ENCODE measurements at regions not wholly inside any gene's neighbourhood (a gene's known extent, or its start where the extent isn't known, plus 50 kb on each side); places are given as distances from the start of the nearest gene placed in this dataset.

DNA sequence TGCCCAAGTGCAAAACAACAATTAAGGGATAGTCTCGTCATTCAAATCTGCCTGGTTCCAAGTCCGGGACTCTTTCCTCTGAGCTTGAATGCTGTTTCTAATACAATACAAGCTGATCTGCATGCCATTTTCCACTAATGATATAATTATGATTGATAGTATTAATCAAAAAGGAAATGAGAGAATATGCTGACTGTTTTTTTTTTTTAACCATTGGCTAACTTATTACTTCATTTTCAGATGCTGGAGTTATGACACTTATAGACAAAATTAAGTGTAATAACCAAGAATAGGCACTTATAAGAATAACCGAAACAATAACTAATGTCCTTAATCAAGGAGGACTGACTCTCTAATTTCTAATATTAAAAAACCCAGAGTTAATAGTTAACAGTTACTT, 343.6 kb downstream of the LPIN1 start:
- no peak for DNase-seq

DNA sequence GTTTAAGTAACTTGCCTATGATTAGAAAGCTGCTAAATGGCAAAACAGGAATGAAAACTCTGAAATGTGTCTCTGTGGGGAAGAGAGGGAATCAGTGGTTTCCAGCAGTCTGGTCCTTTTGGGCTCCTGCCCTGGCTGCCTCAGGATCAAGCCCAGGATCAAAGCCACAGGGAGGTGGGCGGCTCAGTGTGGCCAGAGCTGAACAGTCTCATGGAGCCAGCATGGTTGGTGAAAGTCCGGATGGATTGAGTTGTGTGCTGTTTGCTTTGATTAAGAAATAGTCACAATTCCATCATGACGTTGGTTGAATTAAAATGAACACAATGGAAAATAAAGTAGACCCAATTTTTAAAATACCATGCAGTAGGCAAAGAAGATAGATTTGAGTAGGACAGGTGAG, 344.2 kb downstream of the LPIN1 start:
- DNase-seq, result no peak

DNA sequence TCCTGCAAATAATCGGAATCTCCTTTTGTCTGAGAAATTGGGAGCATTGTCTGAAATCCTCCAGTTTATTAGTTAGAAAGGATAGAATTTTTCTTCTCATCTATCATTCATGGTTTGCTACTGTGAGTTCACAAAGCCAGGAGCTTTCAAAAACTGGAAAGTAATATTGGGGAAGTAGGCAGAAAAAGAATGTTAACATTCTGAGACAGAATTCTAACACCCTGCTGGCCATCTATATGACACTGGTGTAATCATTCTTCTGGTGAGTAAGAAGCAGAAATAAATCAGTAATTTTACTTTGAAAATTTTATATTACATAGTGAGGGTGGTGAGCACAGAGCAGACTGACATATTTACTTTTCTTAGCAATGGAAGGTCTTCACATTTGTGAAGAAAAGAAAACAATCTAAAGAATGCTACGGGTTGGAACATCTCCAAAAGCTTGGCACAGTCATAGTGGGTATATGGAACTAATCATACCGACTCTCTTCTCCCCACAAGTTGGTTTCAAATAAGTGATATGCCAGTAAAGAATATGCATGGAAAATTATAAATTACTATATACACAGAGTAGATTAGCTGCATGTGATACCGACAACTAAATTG, 344.9 kb downstream of the LPIN1 start:
- DNase-seq, result no peak

DNA sequence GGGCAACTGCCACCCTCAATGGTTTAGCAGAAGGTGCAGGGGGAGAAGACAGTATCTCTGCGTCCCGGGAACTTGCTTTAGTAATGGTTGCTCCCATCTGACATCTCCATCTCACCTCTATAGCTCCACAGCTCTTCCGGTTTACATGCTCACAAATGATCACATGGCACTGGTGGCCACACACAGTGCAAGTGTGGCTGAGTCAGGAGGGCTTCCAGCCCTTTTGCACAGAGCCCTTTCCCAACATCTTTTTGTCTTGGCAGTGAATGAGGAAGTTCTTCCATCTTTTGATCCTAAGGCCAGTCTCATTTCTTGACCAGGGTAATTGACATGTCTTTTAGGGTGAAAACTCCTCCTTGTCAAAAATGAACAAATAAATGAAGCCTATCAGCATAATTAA, 347.7 kb downstream of the LPIN1 start:
- no peak for DNase-seq

DNA sequence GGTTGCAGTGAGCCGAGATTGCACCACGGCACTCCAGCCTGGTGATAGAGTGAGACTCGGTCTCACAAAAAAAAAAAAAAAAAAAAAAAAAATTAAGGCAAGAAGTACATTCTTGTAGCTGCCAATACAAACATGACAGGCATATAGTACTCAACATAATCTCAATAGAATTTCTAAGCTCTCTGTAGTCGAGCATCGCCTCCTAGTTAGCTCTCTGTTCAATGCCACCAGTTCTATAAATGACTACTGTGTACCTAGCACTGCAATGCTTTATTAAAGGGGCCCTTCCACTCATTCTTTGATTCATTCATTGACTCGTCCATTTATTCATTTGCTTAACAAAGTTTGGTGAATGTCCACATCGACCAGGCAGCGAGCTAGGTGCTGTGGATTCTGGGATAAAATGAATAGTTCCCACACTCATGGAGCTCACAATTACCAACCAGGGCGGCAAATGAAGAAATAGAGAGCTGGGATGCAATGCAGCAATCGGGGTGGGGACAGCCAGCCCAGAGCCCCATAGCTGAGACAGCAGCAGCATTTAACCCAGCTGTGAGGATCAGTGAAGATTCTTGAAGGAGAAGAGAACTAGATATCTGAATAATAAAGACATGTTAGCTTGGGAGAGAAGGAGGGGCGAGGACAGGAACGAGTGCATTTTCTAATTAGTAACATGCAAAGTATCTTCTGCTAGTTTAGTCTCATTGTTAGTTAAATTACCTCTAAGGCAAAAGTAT, 349.8 kb downstream of the LPIN1 start:
- no peak for DNase-seq

DNA sequence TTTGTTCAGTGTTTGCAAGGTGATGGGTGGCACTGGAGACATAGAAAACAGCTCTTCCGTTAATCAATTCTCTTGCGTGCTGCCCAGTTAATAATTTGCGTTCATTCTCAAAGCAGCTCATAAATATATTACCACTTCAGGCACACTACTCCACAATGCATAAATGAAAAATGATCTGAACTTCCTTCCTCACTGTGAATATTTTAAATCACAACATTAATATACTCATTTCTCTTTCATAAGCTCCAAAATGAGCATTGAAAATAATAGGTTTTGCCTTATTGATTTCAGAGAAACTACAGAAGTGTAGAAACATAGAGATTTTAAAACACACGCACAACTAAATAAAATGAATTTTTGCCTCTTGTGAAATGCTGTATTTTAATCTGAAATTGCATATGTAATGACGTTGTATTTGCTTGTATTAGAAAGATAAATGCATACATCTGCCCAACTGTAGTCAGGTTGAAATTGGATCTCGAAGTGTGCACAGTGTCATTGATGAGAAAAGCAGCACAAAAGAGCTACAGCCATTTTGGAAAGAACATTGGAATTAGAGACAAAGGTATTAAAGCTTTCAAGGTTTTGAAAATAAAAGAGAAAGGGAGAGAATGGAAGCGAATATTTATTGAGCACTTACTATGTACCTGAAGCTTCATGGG, 350.5 kb downstream of the LPIN1 start:
- no peak for DNase-seq

DNA sequence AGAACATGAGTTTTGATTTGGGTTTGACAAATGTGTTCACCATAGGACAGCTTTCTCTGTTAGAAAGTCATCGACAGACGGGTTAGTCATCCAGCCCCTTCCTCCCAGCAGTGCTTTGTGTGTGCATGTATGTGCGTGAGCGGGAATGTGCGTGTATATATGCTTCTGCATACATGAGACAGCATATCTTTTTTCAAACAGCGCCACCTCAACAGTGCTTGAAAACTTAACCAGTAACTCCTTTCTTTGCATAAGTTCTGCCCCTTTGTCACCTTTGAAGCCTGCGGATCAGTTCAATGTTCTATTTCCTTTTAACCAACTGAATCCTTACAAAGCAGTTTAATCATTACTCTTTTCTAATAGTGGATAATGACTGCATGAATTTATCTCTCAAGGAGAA, 351.4 kb downstream of the LPIN1 start:
- DNase-seq, result no peak

DNA sequence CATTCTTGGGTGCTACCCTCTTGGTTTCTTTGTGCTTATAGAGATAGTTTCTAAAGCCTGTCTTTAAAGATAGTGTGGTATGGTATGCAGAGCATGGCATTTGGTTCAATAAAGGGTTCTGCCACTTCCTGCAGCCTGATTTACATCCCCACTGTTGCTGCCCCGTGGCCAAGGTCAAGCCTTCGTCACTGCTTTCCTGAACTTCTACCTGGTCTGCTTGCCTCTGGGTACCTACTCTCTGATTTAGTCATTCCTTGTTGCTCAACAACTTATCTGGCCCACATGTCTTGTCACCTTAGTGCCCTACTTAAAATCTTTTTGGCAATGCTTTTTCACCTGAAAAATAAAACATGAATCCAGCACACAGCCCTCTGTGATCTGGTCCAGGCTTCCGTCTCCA, 352.9 kb downstream of the LPIN1 start:
- DNase-seq, result no peak

DNA sequence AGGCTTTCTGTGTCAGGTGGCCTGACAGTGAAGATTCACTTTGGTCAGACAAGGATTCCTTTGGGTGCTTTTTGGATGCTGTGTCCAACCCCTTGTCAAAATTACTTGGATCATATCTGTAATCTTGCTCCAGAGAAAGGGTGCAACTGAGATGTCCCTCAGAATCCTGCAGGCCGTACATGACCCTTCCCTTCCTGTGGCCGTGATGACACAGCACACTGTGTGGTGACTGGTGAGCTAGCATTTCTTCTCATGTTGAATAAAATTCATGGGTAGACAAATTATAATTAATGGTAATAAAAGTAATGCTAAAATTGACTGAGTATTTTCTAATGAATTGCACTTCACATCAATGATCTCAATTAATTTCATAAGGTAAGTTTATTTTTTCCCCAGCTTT, 356.2 kb downstream of the LPIN1 start:
- DNase-seq, result no peak

DNA sequence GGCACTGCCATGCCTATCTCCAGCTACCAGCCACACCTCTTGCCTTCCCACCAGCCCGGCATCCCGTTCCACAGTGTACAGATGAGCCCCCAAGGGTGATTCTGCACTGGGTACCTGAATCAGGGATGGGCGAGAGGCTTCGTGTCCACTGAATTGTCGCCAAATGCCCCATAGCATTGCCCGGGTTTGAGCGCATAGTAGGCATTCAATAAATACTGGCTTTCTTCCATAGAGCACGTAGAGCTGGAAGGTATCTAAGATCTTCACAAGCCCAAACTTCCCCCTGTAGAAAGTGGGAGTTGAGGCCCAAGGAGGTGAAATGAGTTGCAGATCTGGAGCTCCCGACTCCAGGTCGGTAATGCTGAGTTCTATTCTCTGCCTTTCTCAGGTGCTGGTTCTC, 358.7 kb downstream of the LPIN1 start:
- DNase-seq, result no peak

DNA sequence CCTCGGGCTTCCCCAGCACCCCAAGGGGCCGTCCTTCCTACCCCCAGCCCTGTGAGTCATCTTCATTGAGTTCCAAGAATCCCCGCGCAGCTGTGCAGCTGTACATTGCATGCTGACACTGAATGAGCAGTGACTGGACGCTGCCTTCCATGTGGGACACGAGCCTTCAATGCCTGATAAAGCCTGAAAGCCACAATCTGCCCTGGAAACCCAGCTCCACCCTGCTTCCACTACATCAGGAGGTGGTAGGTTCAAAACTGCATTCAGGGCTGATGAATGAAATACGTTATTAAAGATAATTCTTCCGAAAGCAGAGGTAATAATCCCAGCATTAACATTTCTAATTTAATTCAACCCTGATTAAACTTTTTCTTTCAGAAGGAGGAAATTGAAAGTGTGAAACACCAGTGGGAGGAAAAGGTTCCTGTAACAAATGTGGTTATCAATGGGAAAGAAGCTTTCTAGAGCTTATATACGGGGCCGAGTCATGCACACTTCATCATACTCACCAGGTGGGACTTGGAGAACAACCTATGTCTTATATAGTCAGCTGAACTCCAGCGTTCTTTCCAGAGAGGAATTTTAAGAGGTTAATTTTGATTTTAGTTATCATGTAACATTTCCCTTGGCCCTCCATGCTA, 360.1 kb downstream of the LPIN1 start:
- DNase-seq, result no peak

DNA sequence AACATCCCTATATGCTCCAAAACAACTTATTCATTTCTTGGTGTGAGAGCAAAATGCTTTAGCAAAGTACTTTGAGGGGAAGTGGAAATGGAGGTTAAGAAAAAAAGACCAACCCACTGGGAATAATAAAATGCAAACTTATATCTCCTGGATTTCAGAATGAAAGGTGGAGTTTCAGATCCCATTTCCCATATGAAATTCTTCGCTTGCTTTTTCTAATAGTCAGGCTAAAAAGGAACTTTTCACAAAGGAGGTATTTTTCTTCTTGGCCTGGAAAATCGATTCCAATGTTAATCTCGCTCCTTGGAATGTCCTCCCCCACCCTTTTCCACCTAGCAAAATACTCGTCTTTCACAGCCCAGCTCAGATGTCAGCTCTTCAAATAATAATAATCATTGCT, 360.9 kb downstream of the LPIN1 start:
- no peak for DNase-seq

DNA sequence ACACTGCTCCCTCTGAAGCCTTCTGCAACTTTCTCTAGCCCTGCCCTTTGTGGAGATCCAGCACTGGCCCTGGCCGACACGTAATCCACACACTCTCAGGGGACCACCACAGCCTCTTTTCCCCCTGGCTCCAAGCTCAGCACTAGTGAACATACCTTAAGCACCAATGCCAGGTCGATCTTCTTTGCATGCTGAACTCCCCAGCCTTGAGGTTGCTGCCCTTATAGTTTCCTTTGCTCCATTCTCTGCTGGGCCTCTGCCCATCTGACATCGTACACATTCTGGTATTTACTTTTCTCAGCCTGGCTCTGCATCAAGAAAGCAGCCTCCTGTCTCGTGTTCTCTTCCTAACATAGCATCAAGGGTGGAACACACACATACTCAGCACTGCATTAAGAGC, 361.5 kb downstream of the LPIN1 start:
- no peak for DNase-seq

DNA sequence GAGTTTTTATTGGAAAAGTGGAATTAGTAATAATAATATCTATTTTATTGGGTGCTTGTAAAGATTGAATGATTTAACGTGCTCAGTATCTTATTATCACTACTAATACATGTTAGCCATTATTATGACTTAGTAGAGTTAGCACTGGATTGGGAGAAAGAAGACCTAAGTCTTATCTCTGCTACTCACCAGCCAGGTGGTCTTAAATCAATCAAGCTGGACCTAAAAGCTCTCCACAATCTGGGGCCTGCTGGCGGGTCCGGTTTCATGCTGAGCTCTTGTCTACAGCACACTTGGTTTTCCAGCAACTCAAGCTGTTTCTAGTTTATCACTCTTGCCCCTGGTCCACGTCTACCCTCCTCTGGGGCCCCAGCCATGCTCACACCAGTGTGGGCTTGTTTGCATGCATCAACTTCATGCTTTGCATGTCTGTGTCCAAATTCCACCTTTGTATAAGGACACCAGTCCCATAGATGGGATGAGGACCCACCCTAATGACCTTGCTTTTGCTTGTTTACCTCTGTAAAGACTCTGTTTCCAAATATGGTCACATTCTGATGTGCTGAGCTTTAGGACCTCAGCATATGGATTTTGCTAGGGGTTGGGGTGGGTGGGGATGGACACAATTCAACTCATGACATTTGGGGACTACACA, 363.1 kb downstream of the LPIN1 start:
- no peak for DNase-seq

DNA sequence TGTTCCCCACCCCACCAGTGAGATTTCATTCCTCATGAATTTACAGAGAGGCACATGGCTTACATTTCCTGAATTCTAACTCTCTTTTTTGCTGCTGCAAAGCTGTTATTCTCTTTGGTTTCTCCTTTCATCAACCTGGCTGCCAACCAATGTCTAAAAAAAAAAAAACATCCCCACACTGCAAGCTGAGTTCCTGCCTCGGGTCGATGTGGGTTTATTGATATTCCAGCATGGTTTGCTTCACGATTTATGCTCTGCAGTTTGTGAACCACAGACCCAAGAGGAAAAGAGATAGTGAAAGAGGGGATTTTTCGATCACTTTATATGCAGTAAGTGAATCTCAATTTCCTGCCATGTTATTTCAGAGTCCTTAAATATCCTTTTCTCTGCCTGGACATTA, 363.6 kb downstream of the LPIN1 start:
- DNase-seq, result peak; percentile 40

DNA sequence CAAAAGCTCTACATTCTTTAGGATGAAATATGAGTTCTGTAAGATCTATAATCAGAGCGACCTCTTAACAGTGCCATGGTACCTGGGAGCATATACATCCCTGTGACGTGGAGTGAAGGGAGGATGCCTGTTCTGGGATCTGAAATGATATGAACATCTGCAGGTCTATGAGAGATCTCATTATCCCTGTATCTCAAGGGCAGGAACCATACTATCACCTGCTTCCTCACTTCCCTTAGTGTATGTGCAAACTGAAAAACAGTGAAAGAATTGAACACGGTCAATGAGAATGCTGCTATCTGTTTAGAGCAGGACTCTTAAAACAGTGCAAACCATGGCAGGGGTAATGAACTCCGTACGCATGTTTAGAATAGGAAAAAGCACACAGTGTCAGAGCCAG, 364.0 kb downstream of the LPIN1 start:
- no peak for DNase-seq

DNA sequence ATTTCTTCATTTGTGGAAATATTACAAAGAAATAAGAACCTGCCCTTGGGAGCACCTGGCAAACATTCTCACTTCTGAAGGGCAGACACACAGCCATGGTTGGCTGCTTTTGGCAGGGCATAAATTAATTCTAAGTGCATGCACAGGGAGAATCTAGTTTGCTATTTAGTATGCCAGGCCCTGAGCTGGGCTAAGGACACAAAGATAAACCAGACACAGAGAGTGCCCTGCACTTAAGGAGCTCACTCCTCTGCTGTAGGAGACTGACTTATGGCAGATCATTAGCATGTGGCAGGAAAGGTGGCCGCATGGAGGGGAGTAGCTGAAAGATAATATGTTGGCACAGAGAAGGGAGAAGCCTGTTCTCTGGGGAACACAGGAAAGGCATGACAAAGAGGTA, 367.0 kb downstream of the LPIN1 start:
- DNase-seq, result no peak

DNA sequence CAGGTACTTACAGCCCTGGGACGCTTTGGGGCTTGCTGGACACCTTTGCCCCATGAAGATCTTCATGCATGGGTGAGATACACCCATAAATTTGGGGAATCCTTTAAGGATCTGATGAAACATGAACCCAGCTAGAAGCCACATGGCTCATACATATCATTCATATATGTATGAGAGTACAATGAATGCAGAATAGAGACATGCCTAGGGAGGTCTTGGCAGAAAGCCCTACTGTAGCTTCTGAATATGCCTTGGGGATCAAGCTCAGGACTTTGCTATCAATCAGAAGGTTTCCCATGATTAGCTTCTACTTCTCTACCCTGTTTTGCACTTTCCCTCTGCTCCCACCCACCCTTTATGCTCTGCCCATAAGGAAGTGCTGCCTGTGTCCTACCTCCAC, 368.4 kb downstream of the LPIN1 start:
- DNase-seq, result no peak

DNA sequence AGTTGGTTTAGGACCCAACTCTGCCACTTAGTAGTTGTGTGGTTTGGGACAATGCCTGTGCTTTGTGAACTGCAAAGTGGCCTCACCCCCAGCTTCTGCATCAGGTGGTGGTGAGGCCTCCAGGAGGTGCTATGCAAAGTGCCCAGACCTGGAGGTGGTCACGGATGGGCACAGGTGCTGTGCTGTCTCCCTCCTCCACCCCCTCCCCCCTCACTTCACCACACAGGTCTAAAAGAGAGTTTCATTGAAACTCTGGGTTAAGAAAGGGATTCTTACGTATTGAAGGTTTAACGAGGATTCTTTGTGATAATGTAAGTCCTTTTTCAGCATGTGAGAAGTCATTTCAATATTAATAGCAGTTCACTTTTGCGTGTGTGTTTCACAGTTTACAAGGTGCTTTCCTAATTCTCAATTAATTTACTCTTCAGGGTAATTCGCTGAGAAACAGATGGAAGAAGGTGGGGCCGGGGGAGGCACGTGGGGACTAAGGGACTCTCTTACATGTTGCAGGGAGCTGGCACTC, 369.9 kb downstream of the LPIN1 start:
- DNase-seq, result no peak

DNA sequence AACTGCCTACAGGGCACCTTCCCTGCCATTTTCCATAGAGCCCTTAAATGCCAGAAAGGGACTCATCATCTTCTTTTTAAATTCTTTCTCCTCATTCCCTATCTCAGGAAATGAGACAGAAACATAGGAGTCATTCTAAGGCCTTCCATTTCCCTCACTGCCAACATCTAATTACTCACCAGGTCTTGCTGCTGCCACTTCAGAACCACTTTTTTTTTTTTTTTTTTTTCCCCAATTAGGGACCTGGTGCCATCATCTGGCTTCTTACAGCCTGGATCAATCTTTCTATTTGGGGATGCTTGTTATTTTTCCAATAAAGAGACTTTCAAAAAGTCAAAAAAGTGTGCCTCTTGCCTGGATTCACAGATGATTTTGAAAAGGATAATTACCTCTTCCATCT, 373.4 kb downstream of the LPIN1 start:
- no peak for DNase-seq

DNA sequence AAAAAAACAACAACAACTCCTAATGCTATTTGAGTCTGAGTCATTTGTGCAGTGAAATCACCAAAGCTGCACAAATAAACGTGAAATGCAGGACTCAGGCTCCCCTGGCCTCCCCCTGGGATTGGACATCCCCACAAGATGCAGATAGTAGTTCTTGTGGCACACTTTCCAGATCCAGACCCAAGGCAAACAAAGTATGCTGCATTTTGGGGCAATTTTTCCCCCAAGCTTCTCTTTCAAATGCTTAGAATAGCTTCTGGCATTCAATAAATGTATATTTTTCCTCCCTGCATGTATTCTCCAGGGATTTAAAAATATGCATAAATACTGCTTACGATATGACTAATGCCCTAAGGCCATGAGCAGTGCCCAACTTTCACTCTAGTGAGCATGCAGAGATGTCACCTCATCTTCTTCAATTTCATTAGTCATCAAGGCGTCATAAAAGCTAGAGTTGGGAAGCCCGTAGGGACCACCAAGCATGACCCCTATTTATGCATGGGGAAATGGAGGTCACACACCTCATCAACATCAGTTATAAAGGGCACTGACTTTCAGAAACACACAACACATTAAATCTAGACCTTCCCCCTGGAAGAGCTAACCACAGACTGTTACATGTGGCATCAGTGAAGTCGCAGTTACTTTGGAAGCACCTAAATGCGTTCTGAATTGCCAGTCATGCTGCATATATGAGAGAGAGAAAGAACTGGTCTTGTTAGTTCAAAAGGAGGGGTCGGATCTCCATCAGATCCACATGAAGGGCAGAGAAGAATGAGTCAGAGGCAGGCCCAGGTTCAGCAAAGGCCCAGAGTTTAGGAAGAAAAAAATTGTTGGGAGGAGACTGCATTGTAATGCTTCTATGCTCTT, 374.1 kb downstream of the LPIN1 start:
- no peak for DNase-seq

DNA sequence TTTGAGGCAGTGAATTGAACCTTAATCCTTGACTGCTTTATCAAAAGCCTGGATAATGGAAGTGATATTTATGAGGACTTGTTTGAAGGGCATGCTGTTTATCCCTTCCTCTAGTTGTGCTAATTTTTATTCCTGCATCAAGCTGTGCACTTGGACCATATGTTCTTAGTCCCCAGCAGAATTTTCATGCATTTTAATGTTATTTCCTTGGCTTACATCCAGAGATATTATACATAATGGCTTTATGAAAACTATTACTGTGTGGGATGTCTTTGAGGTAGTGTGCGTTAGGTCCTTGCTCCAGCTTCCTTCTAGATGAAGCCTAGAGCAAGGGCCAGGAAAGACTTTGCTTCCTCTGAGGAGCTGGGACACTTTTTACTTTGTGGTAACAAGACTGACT, 378.4 kb downstream of the LPIN1 start:
- DNase-seq, result no peak
